DND-41 (cell line): ENCODE measurements at regions not wholly inside any gene's neighbourhood (a gene's known extent, or its start where the extent isn't known, plus 50 kb on each side); places are given as distances from the start of the nearest gene placed in this dataset.

ENCODE experiments used
- EZH2 ChIP-seq: IDR thresholded peaks from 3 replicates; pipeline ENCODE4 v1.6.1; 2012; ENCODE audit warnings: borderline replicate concordance, low read depth, mild to moderate bottlenecking, moderate library complexity, low read length, inconsistent platforms; ENCODE audit not compliant: severe bottlenecking
- TF ChIP-seq, protein P1 (sequence below): IDR thresholded peaks from 2 replicates; pipeline ENCODE4 v1.5.1; 2012; ENCODE audit warnings: borderline replicate concordance, low read length, moderate library complexity, mild to moderate bottlenecking; ENCODE audit not compliant: poor library complexity, severe bottlenecking; ENCODE audit errors: extremely low read depth

DNA sequence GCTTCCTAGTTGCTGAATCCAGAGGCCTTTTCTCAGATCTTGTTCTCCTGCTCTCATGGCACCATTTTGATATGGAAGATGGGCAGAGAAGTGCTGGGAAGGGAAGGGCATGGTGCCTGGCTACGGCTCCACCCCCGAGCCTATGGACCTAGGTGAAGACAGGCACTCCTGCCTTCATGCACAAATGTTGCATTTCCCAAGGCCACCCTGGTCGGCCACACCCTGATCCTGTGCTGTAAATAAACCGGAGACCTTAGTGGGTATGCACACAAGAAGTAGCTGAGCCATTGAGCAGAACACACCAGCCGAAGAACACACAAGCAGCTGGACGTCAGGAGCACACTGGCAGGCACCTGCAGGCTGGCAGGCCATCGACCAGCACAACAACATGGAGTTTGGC, 261.6 kb downstream of the SHQ1 start:
- TF ChIP-seq, protein P1, sequence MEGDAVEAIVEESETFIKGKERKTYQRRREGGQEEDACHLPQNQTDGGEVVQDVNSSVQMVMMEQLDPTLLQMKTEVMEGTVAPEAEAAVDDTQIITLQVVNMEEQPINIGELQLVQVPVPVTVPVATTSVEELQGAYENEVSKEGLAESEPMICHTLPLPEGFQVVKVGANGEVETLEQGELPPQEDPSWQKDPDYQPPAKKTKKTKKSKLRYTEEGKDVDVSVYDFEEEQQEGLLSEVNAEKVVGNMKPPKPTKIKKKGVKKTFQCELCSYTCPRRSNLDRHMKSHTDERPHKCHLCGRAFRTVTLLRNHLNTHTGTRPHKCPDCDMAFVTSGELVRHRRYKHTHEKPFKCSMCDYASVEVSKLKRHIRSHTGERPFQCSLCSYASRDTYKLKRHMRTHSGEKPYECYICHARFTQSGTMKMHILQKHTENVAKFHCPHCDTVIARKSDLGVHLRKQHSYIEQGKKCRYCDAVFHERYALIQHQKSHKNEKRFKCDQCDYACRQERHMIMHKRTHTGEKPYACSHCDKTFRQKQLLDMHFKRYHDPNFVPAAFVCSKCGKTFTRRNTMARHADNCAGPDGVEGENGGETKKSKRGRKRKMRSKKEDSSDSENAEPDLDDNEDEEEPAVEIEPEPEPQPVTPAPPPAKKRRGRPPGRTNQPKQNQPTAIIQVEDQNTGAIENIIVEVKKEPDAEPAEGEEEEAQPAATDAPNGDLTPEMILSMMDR = no peak
- TF ChIP-seq EZH2 = no peak
